ENCODE measurements at regions not wholly inside any gene's neighbourhood (a gene's known extent, or its start where the extent isn't known, plus 50 kb on each side); places are given as distances from the start of the nearest gene placed in this dataset.

DNA sequence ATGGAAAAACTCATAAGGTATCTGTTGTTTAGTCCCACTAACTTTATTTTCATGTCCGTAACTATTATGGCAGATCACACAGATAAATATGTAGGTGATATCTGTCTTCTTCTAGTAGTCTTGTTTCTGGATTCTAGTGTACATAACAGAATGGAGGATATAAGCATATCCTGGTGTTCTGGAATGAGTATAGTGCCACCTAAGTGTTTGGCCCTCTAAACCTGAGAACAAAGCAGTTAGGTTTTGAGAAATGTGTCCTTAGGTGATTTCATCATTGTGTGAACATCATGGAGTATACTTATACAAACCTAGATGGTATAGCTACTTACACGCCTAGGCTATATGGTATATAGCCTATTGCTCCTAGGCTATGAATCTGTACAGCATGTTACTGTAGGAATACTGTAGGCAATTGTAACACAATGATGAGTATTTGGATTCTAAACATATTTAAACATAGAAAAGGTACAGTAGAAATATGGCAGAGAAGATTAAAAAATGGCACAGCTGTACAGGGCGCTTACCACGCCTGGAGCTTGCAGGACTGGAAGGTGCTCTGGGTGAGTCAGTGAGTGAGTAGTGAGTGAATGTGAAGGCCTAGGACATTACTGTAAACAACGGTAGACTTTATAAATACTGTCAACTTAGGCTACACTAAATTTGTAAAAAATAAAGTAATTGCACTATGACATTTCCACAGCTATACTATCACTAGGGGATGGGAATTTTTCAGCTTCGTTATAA lies 150.3 kb upstream of the SLC24A2 start:
- BruUV-seq (replicated peaks): no TSS peak
- no peaks in the 10 kb centered on the region for H3K36me3 ChIP-seq (ENCODE audit: control insufficient read depth, insufficient read depth, low read length)
- H3K27ac ChIP-seq (ENCODE audit: extremely low read depth, low read depth, low read length): no peak overlapping the region
- ATAC-seq (no peak), DNase-seq (ENCODE audit: extremely low read depth in 1 of 4, low spot score in 3 of 4) (no peak), FAIRE-seq (no peak)
- in situ Hi-C loops (cut with MboI): no loop called here
- no peaks in the 10 kb centered on the region for H4K20me1 ChIP-seq (replicated peaks; ENCODE audit: control insufficient read depth, insufficient read depth, low read length)
- intact Hi-C loops (cut with micrococcal nuclease): no loop called here
- no peak overlapping the region for H3K4me3 ChIP-seq
- no peak overlapping the region for H3K9ac ChIP-seq (ENCODE audit: insufficient read depth in 1 of 2, low read depth in 2 of 2, low read length in 2 of 2)
- H2AFZ ChIP-seq (ENCODE audit: low read depth, low read length): no peak overlapping the region
- no peaks in the 10 kb centered on the region for H3K27me3 ChIP-seq (ENCODE audit: control insufficient read depth in 2 of 2, insufficient read depth in 2 of 2, low read length in 2 of 2)
- 3% methylated on average over 6 of the region's 6 CpGs for WGBS (ENCODE audit: insufficient coverage, low coverage, missing lambda C conversion rate)
- CTCF ChIA-PET (ENCODE audit: low intra/inter-chr PET ratio): no interaction called here
- no peaks in the 10 kb centered on the region; a peak in 2 of 5 replicates for H3K4me1 ChIP-seq (replicated peaks in 1 of 2; ENCODE audit: control insufficient read depth in 2 of 2, insufficient read depth in 2 of 2, low read length in 2 of 2)
- no peaks in the 10 kb centered on the region for H3K9me3 ChIP-seq (replicated peaks; ENCODE audit: control insufficient read depth, insufficient read depth, low read depth, low read length)
- no peaks in the 10 kb centered on the region for H3K9me1 ChIP-seq (ENCODE audit: control insufficient read depth, insufficient read depth, low read length)
- H3K4me2 ChIP-seq (ENCODE audit: insufficient read depth, low read length): no peak overlapping the region
- POLR2A ChIA-PET: interaction anchor here (0.8 kb wide), 1 partner anchor 745 kb away, joined by 3 read pairs; the partner anchor contains the start of gene FOCAD
- no peaks in the 10 kb centered on the region for H3K79me2 ChIP-seq (ENCODE audit: control insufficient read depth, insufficient read depth, low read length)
- no peak for TF ChIP-seq LEF1 (IDR thresholded peaks at IDR 0.05)
- no peak for TF ChIP-seq ZNF232 (CRISPR knock-in tag; IDR thresholded peaks at IDR 0.05)
- TF ChIP-seq, protein P1, sequence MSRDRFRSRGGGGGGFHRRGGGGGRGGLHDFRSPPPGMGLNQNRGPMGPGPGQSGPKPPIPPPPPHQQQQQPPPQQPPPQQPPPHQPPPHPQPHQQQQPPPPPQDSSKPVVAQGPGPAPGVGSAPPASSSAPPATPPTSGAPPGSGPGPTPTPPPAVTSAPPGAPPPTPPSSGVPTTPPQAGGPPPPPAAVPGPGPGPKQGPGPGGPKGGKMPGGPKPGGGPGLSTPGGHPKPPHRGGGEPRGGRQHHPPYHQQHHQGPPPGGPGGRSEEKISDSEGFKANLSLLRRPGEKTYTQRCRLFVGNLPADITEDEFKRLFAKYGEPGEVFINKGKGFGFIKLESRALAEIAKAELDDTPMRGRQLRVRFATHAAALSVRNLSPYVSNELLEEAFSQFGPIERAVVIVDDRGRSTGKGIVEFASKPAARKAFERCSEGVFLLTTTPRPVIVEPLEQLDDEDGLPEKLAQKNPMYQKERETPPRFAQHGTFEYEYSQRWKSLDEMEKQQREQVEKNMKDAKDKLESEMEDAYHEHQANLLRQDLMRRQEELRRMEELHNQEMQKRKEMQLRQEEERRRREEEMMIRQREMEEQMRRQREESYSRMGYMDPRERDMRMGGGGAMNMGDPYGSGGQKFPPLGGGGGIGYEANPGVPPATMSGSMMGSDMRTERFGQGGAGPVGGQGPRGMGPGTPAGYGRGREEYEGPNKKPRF (IDR thresholded peaks at IDR 0.05; ENCODE audit: low read depth, low read length): no peak
- TF ChIP-seq SMC3 (conservative IDR thresholded peaks at IDR 0.05; ENCODE audit: insufficient read depth, low read depth, low read length): no peak
- TF ChIP-seq KAT8 (IDR thresholded peaks at IDR 0.05; ENCODE audit: low read depth): no peak
- no peak for TF ChIP-seq POU5F1 (IDR thresholded peaks at IDR 0.05; ENCODE audit: borderline replicate concordance, low read depth, low read length, partially characterized antibody)
- TF ChIP-seq ZNF445 (CRISPR knock-in tag; IDR thresholded peaks at IDR 0.05; ENCODE audit: low read depth): no peak
- TF ChIP-seq GABPB2 (CRISPR knock-in tag; conservative IDR thresholded peaks at IDR 0.05): no peak
- TF ChIP-seq CEBPG (CRISPR knock-in tag; IDR thresholded peaks at IDR 0.05): no peak
- TF ChIP-seq CEBPG (tag; conservative IDR thresholded peaks at IDR 0.05 in 1 of 2, IDR thresholded peaks at IDR 0.05 in 1 of 2): no peak
